ENCODE measurements at regions not wholly inside any gene's neighbourhood (a gene's known extent, or its start where the extent isn't known, plus 50 kb on each side); places are given as distances from the start of the nearest gene placed in this dataset.
"Not testable (repeated sequence)": the region's sequence is repeated elsewhere in the genome, so short reads cannot be mapped to it uniquely, and the experiment has no call there.

- intact Hi-C loops (cut with DNase I), result no loop called here
- Histone ChIP-seq H3K4me3 (no peak overlapping the region), H3K27me3 (no peaks in the 10 kb centered on the region), H3K9me3 (peaks cover 0 to 9% of the 10 kb centered on the region in 2 donors), H3K27ac (no peak overlapping the region), H3K36me3 (no peaks in the 10 kb centered on the region), H3K4me1 (no peaks in the 10 kb centered on the region)
- no peak for DNase-seq (ENCODE audit: low spot score in 2 of 2)
- TF ChIP-seq CTCF (IDR thresholded peaks at IDR 0.05), result no peak
Observed at GRCh38 chr6:80988892-80989291, 763.6 kb downstream of the TENT5A start.

GRCh38 chr6:80988286-80988685, 764.2 kb downstream of the TENT5A start:
- intact Hi-C loops (cut with DNase I), result no loop called here
- H3K4me3 ChIP-seq, result no peak overlapping the region
- TF ChIP-seq CTCF (IDR thresholded peaks at IDR 0.05), result no peak

GRCh38 chr6:80981226-80981625, 771.3 kb downstream of the TENT5A start:
- H3K27me3 ChIP-seq; H3K4me1 ChIP-seq; H3K27ac ChIP-seq; intact Hi-C loops (cut with DNase I); H3K9me3 ChIP-seq; DNase-seq (ENCODE audit: low spot score in 2 of 2); H3K4me3 ChIP-seq; H3K36me3 ChIP-seq: not testable (repeated sequence)

More at GRCh38 chr6:80988286-80988685, 764.2 kb downstream of the TENT5A start:
- Histone ChIP-seq H3K27ac (no peak overlapping the region), H3K4me1 (no peaks in the 10 kb centered on the region), H3K36me3 (no peaks in the 10 kb centered on the region), H3K27me3 (no peaks in the 10 kb centered on the region), H3K9me3 (peaks cover 0 to 9% of the 10 kb centered on the region in 2 donors)
- DNase-seq (ENCODE audit: low spot score in 2 of 2), result no peak

GRCh38 chr6:80976336-80976735, 776.1 kb downstream of the TENT5A start:
- no peak for TF ChIP-seq CTCF (IDR thresholded peaks at IDR 0.05)
- intact Hi-C loops (cut with DNase I), result no loop called here
- H3K4me3 ChIP-seq, result no peak overlapping the region

GRCh38 chr6:80974579-80974978, 777.9 kb downstream of the TENT5A start:
- Histone ChIP-seq H3K9me3 (no peaks in the 10 kb centered on the region), H3K36me3 (no peaks in the 10 kb centered on the region)
- intact Hi-C loops (cut with DNase I), result no loop called here

More at GRCh38 chr6:80976336-80976735, 776.1 kb downstream of the TENT5A start:
- no peak for DNase-seq (ENCODE audit: low spot score in 2 of 2)
- Histone ChIP-seq H3K27me3 (no peaks in the 10 kb centered on the region), H3K4me1 (no peaks in the 10 kb centered on the region), H3K27ac (no peak overlapping the region), H3K9me3 (no peaks in the 10 kb centered on the region), H3K36me3 (no peaks in the 10 kb centered on the region)

GRCh38 chr6:80969439-80969838, 783.0 kb downstream of the TENT5A start:
- no peak overlapping the region for H3K4me3 ChIP-seq
- no peaks in the 10 kb centered on the region for H3K27me3 ChIP-seq
- no peak overlapping the region for H3K27ac ChIP-seq
- no peaks in the 10 kb centered on the region for H3K36me3 ChIP-seq
- no peaks in the 10 kb centered on the region for H3K4me1 ChIP-seq
- no peaks in the 10 kb centered on the region for H3K9me3 ChIP-seq
- TF ChIP-seq CTCF (IDR thresholded peaks at IDR 0.05), result no peak
- intact Hi-C loops (cut with DNase I), result no loop called here
- DNase-seq (ENCODE audit: low spot score in 2 of 2), result no peak

More at GRCh38 chr6:80974579-80974978, 777.9 kb downstream of the TENT5A start:
- H3K4me1 ChIP-seq, result no peaks in the 10 kb centered on the region
- TF ChIP-seq CTCF (IDR thresholded peaks at IDR 0.05), result no peak
- H3K4me3 ChIP-seq, result no peak overlapping the region
- no peak for DNase-seq (ENCODE audit: low spot score in 2 of 2)
- no peaks in the 10 kb centered on the region for H3K27me3 ChIP-seq
- no peak overlapping the region for H3K27ac ChIP-seq
